ENCODE measurements at regions not wholly inside any gene's neighbourhood (a gene's known extent, or its start where the extent isn't known, plus 50 kb on each side); places are given as distances from the start of the nearest gene placed in this dataset.

DNA sequence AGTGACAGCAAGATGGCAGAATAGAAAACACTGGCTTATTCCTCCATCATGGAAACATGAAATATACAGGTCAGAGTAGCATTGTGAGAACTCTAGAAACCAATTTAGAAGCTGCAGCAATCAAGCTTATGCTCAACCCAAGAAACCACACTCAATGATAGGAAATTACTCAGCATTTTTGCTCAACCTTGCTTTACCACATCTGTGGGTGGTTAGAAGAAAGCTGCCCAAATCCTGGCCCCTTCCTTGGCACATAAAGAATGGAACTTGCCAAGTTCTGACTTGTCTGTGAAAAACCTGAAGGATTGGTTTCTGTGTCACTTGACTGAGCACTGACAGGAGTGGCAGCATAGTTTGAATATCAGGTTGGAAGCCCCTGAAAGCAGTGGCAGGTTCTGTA is 108.0 kb upstream of the MOCS1 start:
- Histone ChIP-seq H3K36me3 (replicated peaks in 1 of 2; ENCODE audit: control insufficient read depth in 1 of 2, insufficient read depth in 2 of 2, low read length in 1 of 2) (no peaks in the 10 kb centered on the region), H3K9me3 (no peaks in the 10 kb centered on the region), H3K9ac (no peak overlapping the region), H2AFZ (ENCODE audit: low read depth) (no peak overlapping the region), H3F3A (replicated peaks; ENCODE audit: insufficient read depth) (no peaks in the 10 kb centered on the region), H4K20me1 (ENCODE audit: insufficient read depth) (no peaks in the 10 kb centered on the region), H3K79me2 (ENCODE audit: insufficient read depth) (no peaks in the 10 kb centered on the region), H3K4me2 (no peak overlapping the region), H3K27me3 (ENCODE audit: insufficient read depth) (no peaks in the 10 kb centered on the region), H3K9me2 (no peaks in the 10 kb centered on the region), H3K4me1 (ENCODE audit: control insufficient read depth in 1 of 2, insufficient read depth in 2 of 2, low read depth in 1 of 2, low read length in 1 of 2) (no peaks in the 10 kb centered on the region), H3K27ac (ENCODE audit: low read depth in 2 of 2, low read length in 1 of 2) (no peak overlapping the region), H3K4me3 (ENCODE audit: low read depth in 2 of 2, low read length in 1 of 2) (no peak overlapping the region)
- no peak for TF ChIP-seq RXRA (IDR thresholded peaks at IDR 0.05; ENCODE audit: borderline replicate concordance, low read depth)
- TF ChIP-seq, protein P1, sequence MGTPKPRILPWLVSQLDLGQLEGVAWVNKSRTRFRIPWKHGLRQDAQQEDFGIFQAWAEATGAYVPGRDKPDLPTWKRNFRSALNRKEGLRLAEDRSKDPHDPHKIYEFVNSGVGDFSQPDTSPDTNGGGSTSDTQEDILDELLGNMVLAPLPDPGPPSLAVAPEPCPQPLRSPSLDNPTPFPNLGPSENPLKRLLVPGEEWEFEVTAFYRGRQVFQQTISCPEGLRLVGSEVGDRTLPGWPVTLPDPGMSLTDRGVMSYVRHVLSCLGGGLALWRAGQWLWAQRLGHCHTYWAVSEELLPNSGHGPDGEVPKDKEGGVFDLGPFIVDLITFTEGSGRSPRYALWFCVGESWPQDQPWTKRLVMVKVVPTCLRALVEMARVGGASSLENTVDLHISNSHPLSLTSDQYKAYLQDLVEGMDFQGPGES (IDR thresholded peaks at IDR 0.05; ENCODE audit: low read depth, low read length): no peak
- TF ChIP-seq YY1 (IDR thresholded peaks at IDR 0.05; ENCODE audit: low read depth): no peak
- TF ChIP-seq, protein P2, sequence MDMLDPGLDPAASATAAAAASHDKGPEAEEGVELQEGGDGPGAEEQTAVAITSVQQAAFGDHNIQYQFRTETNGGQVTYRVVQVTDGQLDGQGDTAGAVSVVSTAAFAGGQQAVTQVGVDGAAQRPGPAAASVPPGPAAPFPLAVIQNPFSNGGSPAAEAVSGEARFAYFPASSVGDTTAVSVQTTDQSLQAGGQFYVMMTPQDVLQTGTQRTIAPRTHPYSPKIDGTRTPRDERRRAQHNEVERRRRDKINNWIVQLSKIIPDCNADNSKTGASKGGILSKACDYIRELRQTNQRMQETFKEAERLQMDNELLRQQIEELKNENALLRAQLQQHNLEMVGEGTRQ (IDR thresholded peaks at IDR 0.05; ENCODE audit: borderline replicate concordance, low read depth, low read length): no peak
- no peak for TF ChIP-seq FOXJ3 (CRISPR knock-in tag; IDR thresholded peaks at IDR 0.05)
- no peak for TF ChIP-seq ZBTB33 (IDR thresholded peaks at IDR 0.05; ENCODE audit: borderline replicate concordance, low read depth)
- TF ChIP-seq, protein P3, sequence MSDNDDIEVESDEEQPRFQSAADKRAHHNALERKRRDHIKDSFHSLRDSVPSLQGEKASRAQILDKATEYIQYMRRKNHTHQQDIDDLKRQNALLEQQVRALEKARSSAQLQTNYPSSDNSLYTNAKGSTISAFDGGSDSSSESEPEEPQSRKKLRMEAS (IDR thresholded peaks at IDR 0.05; ENCODE audit: low read depth): no peak
- TF ChIP-seq CTCF (IDR thresholded peaks at IDR 0.05): no peak
- no peak for TF ChIP-seq SIN3A (IDR thresholded peaks at IDR 0.05; ENCODE audit: borderline replicate concordance, low read depth, low read length)
- TF ChIP-seq, protein P4, sequence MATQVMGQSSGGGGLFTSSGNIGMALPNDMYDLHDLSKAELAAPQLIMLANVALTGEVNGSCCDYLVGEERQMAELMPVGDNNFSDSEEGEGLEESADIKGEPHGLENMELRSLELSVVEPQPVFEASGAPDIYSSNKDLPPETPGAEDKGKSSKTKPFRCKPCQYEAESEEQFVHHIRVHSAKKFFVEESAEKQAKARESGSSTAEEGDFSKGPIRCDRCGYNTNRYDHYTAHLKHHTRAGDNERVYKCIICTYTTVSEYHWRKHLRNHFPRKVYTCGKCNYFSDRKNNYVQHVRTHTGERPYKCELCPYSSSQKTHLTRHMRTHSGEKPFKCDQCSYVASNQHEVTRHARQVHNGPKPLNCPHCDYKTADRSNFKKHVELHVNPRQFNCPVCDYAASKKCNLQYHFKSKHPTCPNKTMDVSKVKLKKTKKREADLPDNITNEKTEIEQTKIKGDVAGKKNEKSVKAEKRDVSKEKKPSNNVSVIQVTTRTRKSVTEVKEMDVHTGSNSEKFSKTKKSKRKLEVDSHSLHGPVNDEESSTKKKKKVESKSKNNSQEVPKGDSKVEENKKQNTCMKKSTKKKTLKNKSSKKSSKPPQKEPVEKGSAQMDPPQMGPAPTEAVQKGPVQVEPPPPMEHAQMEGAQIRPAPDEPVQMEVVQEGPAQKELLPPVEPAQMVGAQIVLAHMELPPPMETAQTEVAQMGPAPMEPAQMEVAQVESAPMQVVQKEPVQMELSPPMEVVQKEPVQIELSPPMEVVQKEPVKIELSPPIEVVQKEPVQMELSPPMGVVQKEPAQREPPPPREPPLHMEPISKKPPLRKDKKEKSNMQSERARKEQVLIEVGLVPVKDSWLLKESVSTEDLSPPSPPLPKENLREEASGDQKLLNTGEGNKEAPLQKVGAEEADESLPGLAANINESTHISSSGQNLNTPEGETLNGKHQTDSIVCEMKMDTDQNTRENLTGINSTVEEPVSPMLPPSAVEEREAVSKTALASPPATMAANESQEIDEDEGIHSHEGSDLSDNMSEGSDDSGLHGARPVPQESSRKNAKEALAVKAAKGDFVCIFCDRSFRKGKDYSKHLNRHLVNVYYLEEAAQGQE (IDR thresholded peaks at IDR 0.05; ENCODE audit: low read depth, low read length): no peak
- TF ChIP-seq RAD21 (IDR thresholded peaks at IDR 0.05; ENCODE audit: low read length): no peak
- TF ChIP-seq ELF1 (IDR thresholded peaks at IDR 0.05): no peak
- no peak for TF ChIP-seq TAF1 (IDR thresholded peaks at IDR 0.05; ENCODE audit: borderline replicate concordance, low read depth, low read length)
- DNase-seq: no peak
- POLR2A ChIA-PET: no interaction called here
- CTCF ChIA-PET: interaction anchor here (0.8 kb wide), 1 partner anchor 24 kb away, joined by 3 read pairs; no protein-coding TSS in a partner anchor
